NT2/D1 (cell line): ENCODE measurements at regions not wholly inside any gene's neighbourhood (a gene's known extent, or its start where the extent isn't known, plus 50 kb on each side); places are given as distances from the start of the nearest gene placed in this dataset.

Experiments
- SUZ12 ChIP-seq: IDR thresholded peaks from 2 replicates; pipeline ENCODE4 v1.6.1; 2011; ENCODE audit not compliant: insufficient read length, insufficient read depth; ENCODE audit errors: extremely low read depth
- YY1 ChIP-seq: IDR thresholded peaks from 2 replicates; pipeline ENCODE4 v1.6.1; 2011; ENCODE audit not compliant: insufficient read length, insufficient read depth
- ZNF274 ChIP-seq: IDR thresholded peaks from 2 replicates; pipeline ENCODE4 v1.6.1; 2011; ENCODE audit warnings: mild to moderate bottlenecking, low read depth, low read length

- TF ChIP-seq YY1, result no peak
- no peak for TF ChIP-seq SUZ12
- no peak for TF ChIP-seq ZNF274
Measured at GRCh38 chr9:22514871-22515270, 68.2 kb downstream of the DMRTA1 start.
